ENCODE measurements at regions not wholly inside any gene's neighbourhood (a gene's known extent, or its start where the extent isn't known, plus 50 kb on each side); places are given as distances from the start of the nearest gene placed in this dataset.

- no peak for DNase-seq
Measured at GRCh38 chr2:128452536-128453530, 134.2 kb upstream of the HS6ST1 start.

GRCh38 chr2:128454980-128455720 is 136.5 kb upstream of the HS6ST1 start:
- DNase-seq, result no peak

- DNase-seq, result no peak
Measured at GRCh38 chr2:128455721-128456050, 137.0 kb upstream of the HS6ST1 start.

- no peak for DNase-seq
Measured at GRCh38 chr2:128456281-128456680, 137.6 kb upstream of the HS6ST1 start.

- no peak for DNase-seq
Measured at GRCh38 chr2:128457006-128457604, 138.4 kb upstream of the HS6ST1 start.

- no peak for DNase-seq
Measured at GRCh38 chr2:128457716-128458115, 139.0 kb upstream of the HS6ST1 start.

GRCh38 chr2:128458505-128458904 is 139.8 kb upstream of the HS6ST1 start:
- no peak for DNase-seq

- DNase-seq, result no peak
Measured at GRCh38 chr2:128464456-128464855, 145.8 kb upstream of the HS6ST1 start.

GRCh38 chr2:128465246-128466170 is 146.8 kb upstream of the HS6ST1 start:
- no peak for DNase-seq

GRCh38 chr2:128466376-128466775 is 147.7 kb upstream of the HS6ST1 start:
- DNase-seq, result no peak

GRCh38 chr2:128466776-128467175 is 148.1 kb upstream of the HS6ST1 start:
- no peak for DNase-seq

GRCh38 chr2:128467321-128467969 is 148.8 kb upstream of the HS6ST1 start:
- no peak for DNase-seq

- DNase-seq, result no peak
Measured at GRCh38 chr2:128468186-128468920, 149.7 kb upstream of the HS6ST1 start.

GRCh38 chr2:128469203-128469602 is 150.5 kb upstream of the HS6ST1 start:
- no peak for DNase-seq

GRCh38 chr2:128469875-128470274 is 151.2 kb upstream of the HS6ST1 start:
- no peak for DNase-seq

- DNase-seq, result no peak
Measured at GRCh38 chr2:128472789-128473174, 154.1 kb upstream of the HS6ST1 start.

- no peak for DNase-seq
Measured at GRCh38 chr2:128473175-128474035, 154.7 kb upstream of the HS6ST1 start.

GRCh38 chr2:128474036-128474955 is 155.6 kb upstream of the HS6ST1 start:
- no peak for DNase-seq

- no peak for DNase-seq
Measured at GRCh38 chr2:128474962-128475361, 156.3 kb upstream of the HS6ST1 start.

Measured in NCI-H2171 treated with DMSO at 0.1 percent for 48 hours (cell line).